WTC11 (cell line): ENCODE measurements at regions not wholly inside any gene's neighbourhood (a gene's known extent, or its start where the extent isn't known, plus 50 kb on each side); places are given as distances from the start of the nearest gene placed in this dataset.

Experiments
- ATAC-seq: fragments of 200-7000 bp; cut with Tn5 transposase; 2 replicates; pipeline ENCODE4 v1.10.0; 2021; ENCODE audit warnings: mild to moderate bottlenecking, moderate library complexity
- CTCF ChIA-PET: fragments of 300-600 bp; sonication (Branson Sonifier 250); formaldehyde crosslinking; loops from one replicate; lab custom pipeline; 2021; ENCODE audit warnings: antibody characterized with exemption; lab: Charles Lee
- POLR2A ChIA-PET: fragments of 350-600 bp; sonication (Branson Sonifier 250); formaldehyde crosslinking; loops from one replicate; lab custom pipeline; 2021; ENCODE audit warnings: antibody characterized with exemption; lab: Charles Lee
- DNase-seq: peaks from one replicate; pipeline ENCODE4 v3.0.0; 2021; ENCODE audit warnings: low spot score
- H3K27ac Mint-ChIP-seq: 2 replicates; pipeline ENCODE4 v1.8.0; 2021; ENCODE audit warnings: mixed read lengths
- H3K27me3 Mint-ChIP-seq: 2 replicates; pipeline ENCODE4 v1.8.0; 2021; ENCODE audit warnings: low read depth, mild to moderate bottlenecking, moderate library complexity, mixed read lengths
- H3K36me3 Mint-ChIP-seq: 2 replicates; pipeline ENCODE4 v1.8.0; 2021; ENCODE audit warnings: mixed read lengths
- H3K4me1 Mint-ChIP-seq: 2 replicates; pipeline ENCODE4 v1.8.0; 2022; ENCODE audit warnings: mixed read lengths
- H3K4me3 Mint-ChIP-seq: 2 replicates; pipeline ENCODE4 v1.8.0; 2021; ENCODE audit warnings: mild to moderate bottlenecking, moderate library complexity, mixed read lengths
- H3K9me3 Mint-ChIP-seq: 2 replicates; pipeline ENCODE4 v1.8.0; 2021; ENCODE audit warnings: mixed read lengths
- AFF4 ChIP-seq: sonication (generic); formaldehyde crosslinking; IDR thresholded peaks from 2 replicates; pipeline ENCODE4 v1.8.1; 2023; ENCODE audit warnings: mild to moderate bottlenecking, missing genetic modification reagents, borderline replicate concordance
- ATF6 ChIP-seq: sonication (generic); formaldehyde crosslinking; IDR thresholded peaks from 2 replicates; pipeline ENCODE4 v1.8.1; 2023; ENCODE audit warnings: mild to moderate bottlenecking, missing genetic modification reagents
- GTF2I ChIP-seq: fragments of 250-450 bp; sonication (Bioruptor Pico); conservative IDR thresholded peaks from 2 replicates; pipeline ENCODE4 v1.4.0; 2021; ENCODE audit warnings: mild to moderate bottlenecking
- HMGA2 ChIP-seq: fragments of 250-450 bp; sonication (Bioruptor Pico); IDR thresholded peaks from 2 replicates; pipeline ENCODE4 v1.4.0; 2021; ENCODE audit warnings: mild to moderate bottlenecking, moderate library complexity
- NFATC4 ChIP-seq: fragments of 250-450 bp; sonication (Bioruptor Pico); IDR thresholded peaks from 2 replicates; pipeline ENCODE4 v1.9.0; 2021; ENCODE audit warnings: mild to moderate bottlenecking
- NR3C1 ChIP-seq: sonication (generic); formaldehyde crosslinking; conservative IDR thresholded peaks from 2 replicates; pipeline ENCODE4 v1.8.1; 2023; ENCODE audit warnings: low read depth, mild to moderate bottlenecking, missing genetic modification reagents
- PREB ChIP-seq: sonication (generic); formaldehyde crosslinking; IDR thresholded peaks from 2 replicates; pipeline ENCODE4 v1.8.1; 2022; ENCODE audit warnings: mild to moderate bottlenecking, missing genetic modification reagents, moderate library complexity, borderline replicate concordance
- PRRX2 ChIP-seq: fragments of 250-450 bp; sonication (Bioruptor Pico); IDR thresholded peaks from 2 replicates; pipeline ENCODE4 v1.8.0; 2021; ENCODE audit warnings: mild to moderate bottlenecking
- SOX15 ChIP-seq: fragments of 250-450 bp; sonication (Bioruptor Pico); IDR thresholded peaks from 2 replicates; pipeline ENCODE4 v1.9.0; 2021; ENCODE audit warnings: mild to moderate bottlenecking
- SP1 ChIP-seq: sonication (generic); formaldehyde crosslinking; conservative IDR thresholded peaks from 2 replicates; pipeline ENCODE4 v1.8.1; 2022; ENCODE audit warnings: missing genetic modification reagents
- TEAD1 ChIP-seq: sonication (generic); formaldehyde crosslinking; IDR thresholded peaks from 2 replicates; pipeline ENCODE4 v1.8.0; 2022; ENCODE audit warnings: mild to moderate bottlenecking, missing genetic modification reagents
- ZNF423 ChIP-seq: fragments of 250-450 bp; sonication (Bioruptor Pico); IDR thresholded peaks from 2 replicates; pipeline ENCODE4 v2.1.2; 2022; ENCODE audit warnings: mild to moderate bottlenecking, moderate library complexity
- ZNF425 ChIP-seq: fragments of 250-450 bp; sonication (Bioruptor Pico); conservative IDR thresholded peaks from 2 replicates; pipeline ENCODE4 v1.9.0; 2021; ENCODE audit warnings: mild to moderate bottlenecking
- ZNF512 ChIP-seq: sonication (generic); formaldehyde crosslinking; IDR thresholded peaks from 2 replicates; pipeline ENCODE4 v1.8.1; 2022; ENCODE audit warnings: missing genetic modification reagents, borderline replicate concordance
- TF ChIP-seq, protein P1 (sequence below): fragments of 250-450 bp; sonication (Bioruptor Pico); IDR thresholded peaks from 2 replicates; pipeline ENCODE4 v1.9.0; 2021; ENCODE audit warnings: mild to moderate bottlenecking, borderline replicate concordance
- TF ChIP-seq, protein P2 (sequence below): sonication (generic); formaldehyde crosslinking; IDR thresholded peaks from 2 replicates; pipeline ENCODE4 v1.8.0; 2022; ENCODE audit warnings: missing genetic modification reagents
- TF ChIP-seq, protein P3 (sequence below): sonication (generic); formaldehyde crosslinking; IDR thresholded peaks from 2 replicates; pipeline ENCODE4 v1.8.0; 2022; ENCODE audit warnings: mild to moderate bottlenecking, missing genetic modification reagents

DNA sequence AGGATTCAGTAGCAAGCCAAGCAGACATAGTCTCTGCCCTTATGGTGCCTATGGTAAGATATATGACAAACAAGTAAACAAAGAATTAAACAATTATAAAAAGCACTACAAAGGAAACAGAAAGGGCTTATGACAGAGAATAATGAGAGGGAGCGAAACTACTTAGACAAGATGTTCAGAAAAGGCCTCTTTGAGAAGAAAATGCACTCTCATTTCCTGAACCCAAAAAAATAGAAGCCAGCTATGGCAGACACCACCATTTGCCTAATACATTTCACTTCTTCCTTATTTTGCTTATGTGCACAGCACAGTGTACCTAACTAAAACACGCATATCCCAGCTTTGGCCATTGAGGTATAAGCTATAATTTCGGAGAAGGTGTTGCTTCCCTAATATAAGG lies 465.5 kb upstream of the PPP2R3A start:
- CTCF ChIA-PET, result interaction anchor here (1.3 to 2.5 kb wide), 2 partner anchors 16 to 745 kb away, joined by 3 to 6 read pairs; no protein-coding TSS in a partner anchor
- no peak overlapping the region for H3K4me3 Mint-ChIP-seq
- peaks cover 17% of the 10 kb centered on the region for H3K4me1 Mint-ChIP-seq
- no peak for DNase-seq
- no peaks in the 10 kb centered on the region for H3K36me3 Mint-ChIP-seq
- no peak overlapping the region for H3K27ac Mint-ChIP-seq
- POLR2A ChIA-PET, result no interaction called here
- H3K9me3 Mint-ChIP-seq, result no peaks in the 10 kb centered on the region
- H3K27me3 Mint-ChIP-seq, result no peaks in the 10 kb centered on the region
- ATAC-seq, result no peak
- TF ChIP-seq ATF6 (CRISPR knock-in tag) (no peak), SOX15 (CRISPR knock-in tag) (no peak), PRRX2 (CRISPR knock-in tag) (no peak), AFF4 (CRISPR knock-in tag) (no peak), PREB (CRISPR knock-in tag) (no peak), TEAD1 (CRISPR knock-in tag) (no peak), ZNF512 (CRISPR knock-in tag) (no peak), NR3C1 (CRISPR knock-in tag) (no peak), ZNF425 (CRISPR knock-in tag) (no peak), HMGA2 (CRISPR knock-in tag) (no peak), ZNF423 (CRISPR knock-in tag) (no peak), NFATC4 (CRISPR knock-in tag) (no peak), GTF2I (CRISPR knock-in tag) (no peak), SP1 (CRISPR knock-in tag) (no peak)
- TF ChIP-seq, protein P1, sequence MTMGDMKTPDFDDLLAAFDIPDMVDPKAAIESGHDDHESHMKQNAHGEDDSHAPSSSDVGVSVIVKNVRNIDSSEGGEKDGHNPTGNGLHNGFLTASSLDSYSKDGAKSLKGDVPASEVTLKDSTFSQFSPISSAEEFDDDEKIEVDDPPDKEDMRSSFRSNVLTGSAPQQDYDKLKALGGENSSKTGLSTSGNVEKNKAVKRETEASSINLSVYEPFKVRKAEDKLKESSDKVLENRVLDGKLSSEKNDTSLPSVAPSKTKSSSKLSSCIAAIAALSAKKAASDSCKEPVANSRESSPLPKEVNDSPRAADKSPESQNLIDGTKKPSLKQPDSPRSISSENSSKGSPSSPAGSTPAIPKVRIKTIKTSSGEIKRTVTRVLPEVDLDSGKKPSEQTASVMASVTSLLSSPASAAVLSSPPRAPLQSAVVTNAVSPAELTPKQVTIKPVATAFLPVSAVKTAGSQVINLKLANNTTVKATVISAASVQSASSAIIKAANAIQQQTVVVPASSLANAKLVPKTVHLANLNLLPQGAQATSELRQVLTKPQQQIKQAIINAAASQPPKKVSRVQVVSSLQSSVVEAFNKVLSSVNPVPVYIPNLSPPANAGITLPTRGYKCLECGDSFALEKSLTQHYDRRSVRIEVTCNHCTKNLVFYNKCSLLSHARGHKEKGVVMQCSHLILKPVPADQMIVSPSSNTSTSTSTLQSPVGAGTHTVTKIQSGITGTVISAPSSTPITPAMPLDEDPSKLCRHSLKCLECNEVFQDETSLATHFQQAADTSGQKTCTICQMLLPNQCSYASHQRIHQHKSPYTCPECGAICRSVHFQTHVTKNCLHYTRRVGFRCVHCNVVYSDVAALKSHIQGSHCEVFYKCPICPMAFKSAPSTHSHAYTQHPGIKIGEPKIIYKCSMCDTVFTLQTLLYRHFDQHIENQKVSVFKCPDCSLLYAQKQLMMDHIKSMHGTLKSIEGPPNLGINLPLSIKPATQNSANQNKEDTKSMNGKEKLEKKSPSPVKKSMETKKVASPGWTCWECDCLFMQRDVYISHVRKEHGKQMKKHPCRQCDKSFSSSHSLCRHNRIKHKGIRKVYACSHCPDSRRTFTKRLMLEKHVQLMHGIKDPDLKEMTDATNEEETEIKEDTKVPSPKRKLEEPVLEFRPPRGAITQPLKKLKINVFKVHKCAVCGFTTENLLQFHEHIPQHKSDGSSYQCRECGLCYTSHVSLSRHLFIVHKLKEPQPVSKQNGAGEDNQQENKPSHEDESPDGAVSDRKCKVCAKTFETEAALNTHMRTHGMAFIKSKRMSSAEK (CRISPR knock-in tag), result no peak
- TF ChIP-seq, protein P2, sequence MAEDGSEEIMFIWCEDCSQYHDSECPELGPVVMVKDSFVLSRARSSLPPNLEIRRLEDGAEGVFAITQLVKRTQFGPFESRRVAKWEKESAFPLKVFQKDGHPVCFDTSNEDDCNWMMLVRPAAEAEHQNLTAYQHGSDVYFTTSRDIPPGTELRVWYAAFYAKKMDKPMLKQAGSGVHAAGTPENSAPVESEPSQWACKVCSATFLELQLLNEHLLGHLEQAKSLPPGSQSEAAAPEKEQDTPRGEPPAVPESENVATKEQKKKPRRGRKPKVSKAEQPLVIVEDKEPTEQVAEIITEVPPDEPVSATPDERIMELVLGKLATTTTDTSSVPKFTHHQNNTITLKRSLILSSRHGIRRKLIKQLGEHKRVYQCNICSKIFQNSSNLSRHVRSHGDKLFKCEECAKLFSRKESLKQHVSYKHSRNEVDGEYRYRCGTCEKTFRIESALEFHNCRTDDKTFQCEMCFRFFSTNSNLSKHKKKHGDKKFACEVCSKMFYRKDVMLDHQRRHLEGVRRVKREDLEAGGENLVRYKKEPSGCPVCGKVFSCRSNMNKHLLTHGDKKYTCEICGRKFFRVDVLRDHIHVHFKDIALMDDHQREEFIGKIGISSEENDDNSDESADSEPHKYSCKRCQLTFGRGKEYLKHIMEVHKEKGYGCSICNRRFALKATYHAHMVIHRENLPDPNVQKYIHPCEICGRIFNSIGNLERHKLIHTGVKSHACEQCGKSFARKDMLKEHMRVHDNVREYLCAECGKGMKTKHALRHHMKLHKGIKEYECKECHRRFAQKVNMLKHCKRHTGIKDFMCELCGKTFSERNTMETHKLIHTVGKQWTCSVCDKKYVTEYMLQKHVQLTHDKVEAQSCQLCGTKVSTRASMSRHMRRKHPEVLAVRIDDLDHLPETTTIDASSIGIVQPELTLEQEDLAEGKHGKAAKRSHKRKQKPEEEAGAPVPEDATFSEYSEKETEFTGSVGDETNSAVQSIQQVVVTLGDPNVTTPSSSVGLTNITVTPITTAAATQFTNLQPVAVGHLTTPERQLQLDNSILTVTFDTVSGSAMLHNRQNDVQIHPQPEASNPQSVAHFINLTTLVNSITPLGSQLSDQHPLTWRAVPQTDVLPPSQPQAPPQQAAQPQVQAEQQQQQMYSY (CRISPR knock-in tag), result no peak
- TF ChIP-seq, protein P3, sequence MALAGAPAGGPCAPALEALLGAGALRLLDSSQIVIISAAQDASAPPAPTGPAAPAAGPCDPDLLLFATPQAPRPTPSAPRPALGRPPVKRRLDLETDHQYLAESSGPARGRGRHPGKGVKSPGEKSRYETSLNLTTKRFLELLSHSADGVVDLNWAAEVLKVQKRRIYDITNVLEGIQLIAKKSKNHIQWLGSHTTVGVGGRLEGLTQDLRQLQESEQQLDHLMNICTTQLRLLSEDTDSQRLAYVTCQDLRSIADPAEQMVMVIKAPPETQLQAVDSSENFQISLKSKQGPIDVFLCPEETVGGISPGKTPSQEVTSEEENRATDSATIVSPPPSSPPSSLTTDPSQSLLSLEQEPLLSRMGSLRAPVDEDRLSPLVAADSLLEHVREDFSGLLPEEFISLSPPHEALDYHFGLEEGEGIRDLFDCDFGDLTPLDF (CRISPR knock-in tag), result no peak
